ENCODE measurements at regions not wholly inside any gene's neighbourhood (a gene's known extent, or its start where the extent isn't known, plus 50 kb on each side); places are given as distances from the start of the nearest gene placed in this dataset.

DNA sequence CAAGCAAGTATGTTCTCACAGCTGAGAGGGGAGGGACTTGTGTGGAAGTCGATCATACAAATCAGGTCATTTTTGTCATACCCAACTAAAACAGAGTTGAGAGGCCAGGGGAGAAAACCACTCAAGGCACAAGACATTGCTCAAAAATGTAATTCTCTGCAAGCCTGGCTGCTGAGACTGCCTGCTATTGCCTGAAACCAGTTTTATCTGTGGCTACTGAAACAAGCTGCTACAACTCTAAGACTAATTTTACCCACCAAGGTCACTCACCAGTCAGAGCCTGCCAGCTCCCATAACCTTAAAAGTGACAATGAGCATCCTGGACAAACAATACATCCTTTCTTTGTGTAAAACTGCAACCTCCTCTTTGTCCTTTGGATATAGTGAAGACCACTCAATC, 54.1 kb upstream of the CST7 start:
- TF ChIP-seq, protein P1, sequence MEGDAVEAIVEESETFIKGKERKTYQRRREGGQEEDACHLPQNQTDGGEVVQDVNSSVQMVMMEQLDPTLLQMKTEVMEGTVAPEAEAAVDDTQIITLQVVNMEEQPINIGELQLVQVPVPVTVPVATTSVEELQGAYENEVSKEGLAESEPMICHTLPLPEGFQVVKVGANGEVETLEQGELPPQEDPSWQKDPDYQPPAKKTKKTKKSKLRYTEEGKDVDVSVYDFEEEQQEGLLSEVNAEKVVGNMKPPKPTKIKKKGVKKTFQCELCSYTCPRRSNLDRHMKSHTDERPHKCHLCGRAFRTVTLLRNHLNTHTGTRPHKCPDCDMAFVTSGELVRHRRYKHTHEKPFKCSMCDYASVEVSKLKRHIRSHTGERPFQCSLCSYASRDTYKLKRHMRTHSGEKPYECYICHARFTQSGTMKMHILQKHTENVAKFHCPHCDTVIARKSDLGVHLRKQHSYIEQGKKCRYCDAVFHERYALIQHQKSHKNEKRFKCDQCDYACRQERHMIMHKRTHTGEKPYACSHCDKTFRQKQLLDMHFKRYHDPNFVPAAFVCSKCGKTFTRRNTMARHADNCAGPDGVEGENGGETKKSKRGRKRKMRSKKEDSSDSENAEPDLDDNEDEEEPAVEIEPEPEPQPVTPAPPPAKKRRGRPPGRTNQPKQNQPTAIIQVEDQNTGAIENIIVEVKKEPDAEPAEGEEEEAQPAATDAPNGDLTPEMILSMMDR (IDR thresholded peaks at IDR 0.05; ENCODE audit: low read depth, low read length): no peak
- no peak overlapping the region for H3K4me3 ChIP-seq (ENCODE audit: low read depth, low read length)

DNA sequence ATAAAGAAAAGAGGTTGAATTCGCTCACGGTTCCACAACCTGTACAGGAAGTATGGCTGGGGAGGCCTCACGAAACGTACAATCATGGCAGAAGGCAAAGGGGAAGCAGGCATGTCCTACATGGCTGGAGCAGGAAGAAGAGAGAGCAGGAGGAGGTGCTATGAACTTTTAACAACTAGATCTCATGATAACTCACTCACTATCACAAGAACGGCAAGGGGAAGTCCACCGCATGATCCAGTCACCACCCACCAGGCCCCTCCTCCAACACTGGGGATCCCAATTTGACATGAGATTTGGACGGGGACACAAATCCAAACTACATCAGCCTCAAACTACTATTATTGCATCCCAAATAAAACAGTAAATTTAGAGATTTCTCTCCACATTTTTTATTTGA, 53.6 kb upstream of the CST7 start:
- no peak overlapping the region for H3K4me3 ChIP-seq (ENCODE audit: low read depth, low read length)
- TF ChIP-seq, protein P1 (IDR thresholded peaks at IDR 0.05; ENCODE audit: low read depth, low read length): no peak

DNA sequence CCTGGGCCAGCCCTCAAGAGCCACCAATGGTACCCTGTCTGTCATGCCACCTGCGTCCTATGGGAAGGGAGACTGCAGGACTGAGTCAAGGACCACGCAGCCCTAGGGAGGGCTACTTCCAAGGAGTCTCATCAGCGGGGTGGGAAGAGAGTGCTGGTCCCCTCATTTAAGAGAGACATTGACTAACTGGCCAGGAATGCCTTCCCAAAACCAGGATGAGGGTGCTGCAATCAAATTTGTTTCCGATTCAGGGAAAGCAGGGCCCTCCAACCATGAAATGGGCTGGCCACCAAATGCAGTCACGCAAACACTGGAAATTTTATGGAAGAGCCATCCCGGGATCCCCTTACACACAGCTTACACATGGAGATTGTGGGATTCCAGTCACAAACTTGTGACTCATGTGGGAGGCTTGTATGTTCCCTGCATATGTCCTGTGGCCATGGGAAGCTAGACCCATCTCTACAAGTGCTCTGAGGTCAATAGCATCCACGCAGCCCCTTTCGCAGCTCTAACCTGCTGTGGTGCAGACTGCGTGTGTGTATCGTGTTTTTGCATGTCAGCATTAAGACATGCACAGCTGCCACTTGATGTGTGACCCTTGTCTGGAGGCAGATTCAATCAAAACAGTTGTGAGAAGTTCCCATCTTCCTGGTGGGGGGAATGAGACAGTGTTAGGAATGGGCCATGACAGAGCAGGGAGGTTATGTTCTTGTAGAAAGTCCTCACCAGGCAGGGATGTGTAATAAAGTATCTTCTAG, 53.0 kb upstream of the CST7 start:
- TF ChIP-seq, protein P1 (IDR thresholded peaks at IDR 0.05; ENCODE audit: low read depth, low read length): no peak
- no peak overlapping the region for H3K4me3 ChIP-seq (ENCODE audit: low read depth, low read length)

DNA sequence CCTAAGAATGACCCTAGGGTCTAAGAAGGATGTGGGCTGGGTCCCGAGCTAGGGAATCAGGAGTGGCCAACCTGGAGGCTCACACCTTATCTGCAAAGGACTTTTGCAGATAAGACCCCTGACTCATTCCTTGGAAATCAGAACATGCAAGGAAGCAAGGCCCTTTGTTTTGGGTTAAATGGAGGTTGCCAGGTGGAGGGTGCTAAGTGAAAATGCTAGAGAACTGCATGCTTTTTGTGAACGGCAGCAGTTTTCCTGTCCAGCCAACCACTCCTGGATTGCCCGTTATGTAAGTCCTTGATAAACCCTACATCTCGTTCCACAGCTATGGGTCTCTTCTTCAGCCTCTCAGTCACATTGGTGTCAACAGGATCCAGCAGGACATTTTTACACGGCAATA, 52.1 kb upstream of the CST7 start:
- TF ChIP-seq, protein P1 (IDR thresholded peaks at IDR 0.05; ENCODE audit: low read depth, low read length): no peak
- H3K4me3 ChIP-seq (ENCODE audit: low read depth, low read length): no peak overlapping the region

DNA sequence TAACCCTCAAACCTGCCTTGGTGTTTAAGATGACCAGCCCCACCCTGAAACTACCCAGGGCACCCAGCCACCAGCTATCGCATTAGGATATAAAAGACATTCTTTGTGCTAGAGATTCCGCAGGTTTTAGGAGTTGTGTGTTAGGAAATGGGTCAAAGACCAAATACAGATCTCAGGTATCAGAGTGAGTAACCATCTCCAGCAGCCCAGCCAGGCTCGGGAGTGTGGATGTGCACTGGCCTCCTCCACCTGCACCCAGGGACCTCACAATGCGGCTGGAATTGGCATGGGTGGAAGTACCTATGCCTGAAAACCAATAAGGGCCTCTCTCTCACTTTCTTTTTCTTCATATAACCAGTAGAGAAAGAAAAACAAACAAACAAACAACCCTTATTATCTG, 51.1 kb upstream of the CST7 start:
- TF ChIP-seq, protein P1 (IDR thresholded peaks at IDR 0.05; ENCODE audit: low read depth, low read length): no peak
- H3K4me3 ChIP-seq (ENCODE audit: low read depth, low read length): no peak overlapping the region

DNA sequence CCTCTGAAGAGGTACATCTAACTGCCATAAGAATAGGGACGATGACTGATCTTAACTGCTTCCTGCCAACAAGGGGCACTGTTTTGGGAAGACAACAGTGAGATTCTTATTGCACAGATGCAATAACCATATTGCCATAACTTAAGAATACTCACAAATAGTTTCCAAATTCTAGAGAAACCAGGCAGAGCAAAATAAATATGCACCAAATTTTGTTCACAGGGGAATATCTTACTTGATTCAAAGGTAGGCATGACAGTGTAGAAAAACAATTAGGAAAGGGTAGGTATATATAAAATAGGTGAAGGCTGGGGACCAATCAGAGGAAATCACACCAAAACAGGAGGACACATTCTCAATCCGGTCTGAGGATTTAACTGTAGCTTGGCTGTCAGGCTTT, 49.9 kb upstream of the CST7 start:
- H3K4me3 ChIP-seq (ENCODE audit: low read depth, low read length): no peak overlapping the region
- TF ChIP-seq, protein P1 (IDR thresholded peaks at IDR 0.05; ENCODE audit: low read depth, low read length): no peak
